Motor neuron (in vitro differentiated cells): ENCODE measurements at regions not wholly inside any gene's neighbourhood (a gene's known extent, or its start where the extent isn't known, plus 50 kb on each side); places are given as distances from the start of the nearest gene placed in this dataset.

ENCODE experiments used
- ATAC-seq, 8 experiments: fragments of 200-7000 bp; cut with Tn5 transposase; replicated peaks in 6 of 8; 2 replicates each; pipeline ENCODE4 v1.8.0; 2021; ENCODE audit warnings: mild to moderate bottlenecking in 8 of 8, moderate library complexity in 8 of 8
- H3K27ac ChIP-seq, 2 donors: fragments of 250-450 bp; sonication (Bioruptor Pico); 2 replicates each; pipeline ENCODE4 v1.9.0; 2021; ENCODE audit warnings: antibody characterized with exemption in 2 of 2, mild to moderate bottlenecking in 2 of 2, moderate library complexity in 1 of 2
- H3K4me1 ChIP-seq, 2 donors: fragments of 250-450 bp; sonication (Bioruptor Pico); replicated peaks in 1 of 2; 2 replicates each; pipeline ENCODE4 v1.6.1; 2021; ENCODE audit warnings: antibody characterized with exemption in 2 of 2, mild to moderate bottlenecking in 2 of 2, moderate library complexity in 1 of 2
- H3K4me3 ChIP-seq, 5 donors: fragments of 250-450 bp; sonication (Bioruptor Pico); 2 replicates each; pipeline ENCODE4 v1.9.0; 2021; ENCODE audit warnings: antibody characterized with exemption in 5 of 5, mild to moderate bottlenecking in 5 of 5, moderate library complexity in 4 of 5
- WGBS, 10 experiments: fragments of 450-650 bp; shearing (Covaris generic); methylation state at CpG; one replicate each; pipeline ENCODE4 v1.0.0; 2022; 5-methylcytosine and 5-hydroxymethylcytosine counted together
- in situ Hi-C, 9 experiments: fragments of 400-800 bp; cut with MboI; loops; one replicate each; pipeline ENCODE4 v1.15.0; 2021; ENCODE audit warnings: low sequenced_read_pairs in 9 of 9, low pct_unique_long_range_greater_than_20kb in 2 of 9; ENCODE audit not compliant: unreplicated experiment in 9 of 9

- no peak overlapping the region for H3K4me3 ChIP-seq
- in situ Hi-C loops = loop anchor here in 1 of 9 experiments (25.0 kb wide), 1 partner anchor 107 kb away; no protein-coding TSS in a partner anchor
- peaks cover 25 to 29% of the 10 kb centered on the region in 2 donors for H3K4me1 ChIP-seq
- no peak overlapping the region for H3K27ac ChIP-seq
- WGBS, 10 experiments = 57 to 100% (median 96%) methylated on average over 1 to 3 of the region's 3 CpGs; no CpG with 5 or more reads in 1 of the 10 experiments
- ATAC-seq = no peak
Observed at GRCh38 chr2:28694364-28694763, 57.3 kb upstream of the PPP1CB start.

GRCh38 chr2:28695245-28695647, 56.4 kb upstream of the PPP1CB start:
- peak in 6 of 8 experiments; percentile 12 to 98 (median 94) for ATAC-seq
- WGBS, 10 experiments = 0 to 66% (median 20%) methylated on average over 1 to 3 of the region's 4 CpGs; no CpG with 5 or more reads in 1 of the 10 experiments
- in situ Hi-C loops = loop anchor here in 1 of 9 experiments (25.0 kb wide), 1 partner anchor 108 kb away; no protein-coding TSS in a partner anchor
- Histone ChIP-seq H3K27ac (peak overlapping the region; percentile 2 to 31), H3K4me1 (peaks cover 25 to 29% of the 10 kb centered on the region in 2 donors), H3K4me3 (no peak overlapping the region)

- Histone ChIP-seq H3K27ac (no peak overlapping the region), H3K4me3 (no peak overlapping the region), H3K4me1 (peaks cover 25 to 26% of the 10 kb centered on the region in 2 donors)
- 40 to 84% methylated on average over 1 to 2 of the region's 2 CpGs; no CpG with 5 or more reads in 8 of the 10 experiments for WGBS, 10 experiments
- ATAC-seq = peak in 3 of 8 experiments; percentile 26 to 63 (median 30)
- in situ Hi-C loops = loop anchor here in 1 of 9 experiments (25.0 kb wide), 1 partner anchor 109 kb away; no protein-coding TSS in a partner anchor
Observed at GRCh38 chr2:28696261-28696660, 55.4 kb upstream of the PPP1CB start.

GRCh38 chr2:28697602-28698149, 54.0 kb upstream of the PPP1CB start:
- H3K4me1 ChIP-seq = peaks cover 15 to 16% of the 10 kb centered on the region in 2 donors
- no peak overlapping the region for H3K27ac ChIP-seq
- in situ Hi-C loops = loop anchor here in 1 of 9 experiments (25.0 kb wide), 1 partner anchor 110 kb away; no protein-coding TSS in a partner anchor
- 14 to 67% (median 55%) methylated on average over 1 of the region's 1 CpG; no CpG with 5 or more reads in 6 of the 10 experiments for WGBS, 10 experiments
- ATAC-seq = no peak
- no peak overlapping the region for H3K4me3 ChIP-seq

- 40 to 92% (median 70%) methylated on average over 2 to 3 of the region's 3 CpGs; no CpG with 5 or more reads in 5 of the 10 experiments for WGBS, 10 experiments
- ATAC-seq = no peak
- Histone ChIP-seq H3K4me1 (peaks cover 15 to 16% of the 10 kb centered on the region in 2 donors), H3K4me3 (no peak overlapping the region), H3K27ac (no peak overlapping the region)
- in situ Hi-C loops = loop anchor here in 1 of 9 experiments (25.0 kb wide), 1 partner anchor 111 kb away; no protein-coding TSS in a partner anchor
Observed at GRCh38 chr2:28698545-28698944, 53.1 kb upstream of the PPP1CB start.
